GM21381 (cell line): ENCODE measurements at regions not wholly inside any gene's neighbourhood (a gene's known extent, or its start where the extent isn't known, plus 50 kb on each side); places are given as distances from the start of the nearest gene placed in this dataset.
"Not testable (repeated sequence)": the region's sequence is repeated elsewhere in the genome, so short reads cannot be mapped to it uniquely, and the experiment has no call there.

Experiments
- ATAC-seq: cut with Tn5 transposase; IDR thresholded peaks from one replicate; pipeline ENCODE4 v1.9.1; 2021; ENCODE audit warnings: mild to moderate bottlenecking, moderate library complexity; ENCODE audit not compliant: unreplicated experiment

DNA sequence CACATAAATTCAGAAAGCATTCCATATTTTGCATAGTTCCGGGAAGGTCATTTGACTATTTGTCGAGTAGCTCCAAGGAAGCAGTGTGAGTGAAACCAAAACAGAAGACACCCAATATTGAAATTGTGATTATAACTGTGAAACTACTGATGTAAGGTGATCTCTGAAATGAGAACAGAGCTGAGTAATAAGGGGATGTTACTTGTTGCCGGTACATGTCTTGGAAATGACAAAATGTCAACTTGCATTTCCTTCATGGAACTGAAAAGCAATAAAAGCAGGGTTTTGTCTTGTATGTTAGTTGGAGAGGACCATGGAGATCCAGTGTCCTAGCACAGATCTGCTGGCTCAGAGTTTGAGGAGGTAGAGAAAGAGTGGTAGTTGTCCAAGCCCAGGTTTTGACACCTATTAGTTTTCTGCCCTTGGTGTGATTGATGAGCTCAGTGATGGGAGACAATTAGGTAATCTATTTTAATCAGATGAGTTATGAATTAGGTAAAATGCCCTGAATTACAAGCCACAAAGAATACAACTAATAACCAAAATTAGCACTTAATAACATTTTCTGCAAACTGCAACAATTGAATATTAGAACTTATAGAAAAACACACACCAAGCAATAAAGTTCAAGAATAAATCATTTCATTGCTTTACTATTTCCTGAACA, 58.7 kb upstream of the ZNF519 start:
- ATAC-seq: peak; percentile 79

DNA sequence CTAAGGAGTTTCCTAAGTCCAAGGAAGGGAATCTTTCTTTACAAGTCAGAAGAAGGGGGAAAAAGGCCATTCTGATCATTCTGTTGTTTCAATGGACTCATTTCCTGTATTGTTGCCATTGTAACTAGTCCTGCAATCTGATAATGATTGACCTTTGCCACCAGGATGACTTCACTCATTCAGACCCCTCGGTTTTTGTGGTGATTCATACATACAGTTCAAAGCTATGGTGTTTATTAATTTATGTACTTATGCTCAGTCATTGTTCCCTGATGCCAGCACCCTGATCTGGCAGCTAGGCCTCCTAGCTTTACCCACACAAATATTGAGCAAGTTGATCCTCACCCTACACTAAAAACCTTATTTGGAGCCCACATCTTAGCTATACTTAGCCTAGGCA, 57.6 kb upstream of the ZNF519 start:
- no peak for ATAC-seq

DNA sequence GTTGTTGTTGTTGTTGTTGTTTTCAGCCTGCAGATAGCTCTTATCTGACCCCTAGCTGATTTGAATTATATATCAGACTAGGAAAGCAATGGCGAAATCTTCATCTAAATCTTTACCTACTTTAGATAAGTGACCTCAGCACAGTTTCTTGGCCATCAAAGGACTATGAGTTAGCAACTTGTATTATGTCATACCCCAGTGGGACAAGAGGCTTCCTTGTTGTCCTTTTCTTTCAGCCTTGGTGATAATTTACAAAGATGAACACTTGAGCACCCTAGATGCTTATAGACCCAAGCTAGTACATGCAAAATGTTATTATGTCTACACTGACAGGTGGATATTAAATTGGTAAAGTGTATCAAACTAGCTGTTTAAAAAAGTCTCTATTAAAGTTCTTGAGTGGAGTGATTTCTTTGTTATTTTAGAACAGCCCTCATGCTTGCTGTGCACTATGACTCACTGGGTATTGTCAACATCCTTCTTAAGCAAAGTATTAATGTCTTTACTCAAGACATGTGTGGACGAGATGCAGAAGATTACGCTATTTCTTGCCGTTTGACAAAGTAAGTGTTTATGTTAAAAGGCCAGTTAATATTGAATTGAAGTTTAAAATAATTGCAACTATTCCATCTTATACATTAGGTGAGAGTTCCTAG, 56.6 kb upstream of the ZNF519 start:
- ATAC-seq: not testable (repeated sequence)
